HG03521 (cell line): ENCODE measurements at regions not wholly inside any gene's neighbourhood (a gene's known extent, or its start where the extent isn't known, plus 50 kb on each side); places are given as distances from the start of the nearest gene placed in this dataset.

ENCODE experiments used
- ATAC-seq: cut with Tn5 transposase; IDR thresholded peaks from one replicate; pipeline ENCODE4 v1.9.1; 2021; ENCODE audit warnings: mild to moderate bottlenecking, moderate library complexity; ENCODE audit not compliant: unreplicated experiment

- no peak for ATAC-seq
Observed at GRCh38 chr3:181134873-181135272, 145.3 kb upstream of the DNAJC19 start.

- no peak for ATAC-seq
Observed at GRCh38 chr3:181133832-181134231, 144.3 kb upstream of the DNAJC19 start.

- no peak for ATAC-seq
Observed at GRCh38 chr3:181105646-181106045, 116.1 kb upstream of the DNAJC19 start.

- no peak for ATAC-seq
Observed at GRCh38 chr3:181103605-181104004, 114.1 kb upstream of the DNAJC19 start.

GRCh38 chr3:181086011-181086410 lies 96.5 kb upstream of the DNAJC19 start:
- ATAC-seq = no peak

- ATAC-seq = no peak
Observed at GRCh38 chr3:181081930-181082329, 92.4 kb upstream of the DNAJC19 start.

GRCh38 chr3:181076558-181076957 lies 87.0 kb upstream of the DNAJC19 start:
- no peak for ATAC-seq

GRCh38 chr3:181075098-181075497 lies 85.6 kb upstream of the DNAJC19 start:
- ATAC-seq = no peak

GRCh38 chr3:181066143-181067087 lies 76.9 kb upstream of the DNAJC19 start:
- no peak for ATAC-seq

- no peak for ATAC-seq
Observed at GRCh38 chr3:181056136-181056732, 66.7 kb upstream of the DNAJC19 start.

- ATAC-seq = no peak
Observed at GRCh38 chr3:181054538-181054937, 65.0 kb upstream of the DNAJC19 start.

- no peak for ATAC-seq
Observed at GRCh38 chr3:181052256-181052655, 62.7 kb upstream of the DNAJC19 start.

GRCh38 chr3:181050738-181051137 lies 61.2 kb upstream of the DNAJC19 start:
- no peak for ATAC-seq

- ATAC-seq = no peak
Observed at GRCh38 chr3:181040030-181040429, 50.5 kb upstream of the DNAJC19 start.
